SH-SY5Y (cell line): ENCODE measurements at regions not wholly inside any gene's neighbourhood (a gene's known extent, or its start where the extent isn't known, plus 50 kb on each side); places are given as distances from the start of the nearest gene placed in this dataset.

ENCODE experiments used
- GATA2 ChIP-seq: IDR thresholded peaks from 2 replicates; pipeline ENCODE4 v1.6.1; 2011; ENCODE audit warnings: mild to moderate bottlenecking, low read depth, low read length
- GATA3 ChIP-seq: IDR thresholded peaks from 2 replicates; pipeline ENCODE4 v1.6.1; 2011; ENCODE audit warnings: low read depth, mild to moderate bottlenecking, low read length, moderate library complexity

DNA sequence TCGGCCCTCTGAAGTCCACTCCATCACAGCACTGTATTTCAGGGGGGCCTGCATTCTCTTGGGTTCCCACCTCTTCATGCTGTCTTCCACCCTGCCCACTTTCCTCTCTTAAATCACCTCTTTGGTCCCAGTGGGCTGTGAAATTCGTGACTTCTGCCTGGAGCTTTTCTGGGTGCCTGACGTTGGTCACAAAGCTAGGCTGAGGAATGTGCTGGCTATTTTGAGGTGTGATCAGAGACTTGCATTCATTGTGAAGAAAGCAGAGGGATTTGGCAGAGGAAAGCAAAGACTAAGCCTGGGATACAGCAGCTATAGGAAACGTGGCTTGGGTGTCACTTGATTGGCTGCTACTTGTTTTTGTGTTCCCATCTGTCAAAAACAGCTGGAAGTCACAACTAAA, 202.5 kb downstream of the SATB1 start:
- TF ChIP-seq GATA2 (no peak), GATA3 (no peak)
